H1 (cell line): ENCODE measurements at regions not wholly inside any gene's neighbourhood (a gene's known extent, or its start where the extent isn't known, plus 50 kb on each side); places are given as distances from the start of the nearest gene placed in this dataset.

Source experiments
- ASH2L ChIP-seq: fragments of 200-600, 300-600 bp; sonication (generic); IDR thresholded peaks from one replicate; pipeline ENCODE4 v1.7.1; 2017; ENCODE audit warnings: low read length
- BRCA1 ChIP-seq: IDR thresholded peaks from 2 replicates; pipeline ENCODE4 v1.6.1; 2012; ENCODE audit warnings: low read depth, low read length, improper control_type of control experiment
- CBX8 ChIP-seq: fragments of 300-800, 300-1000 bp; sonication (generic); IDR thresholded peaks from 2 replicates; pipeline ENCODE4 v1.7.1; 2016; ENCODE audit warnings: low read depth, low read length, borderline replicate concordance

- TF ChIP-seq CBX8, result no peak
- no peak for TF ChIP-seq ASH2L
- no peak for TF ChIP-seq BRCA1
These were observed 799.0 kb downstream of the DCDC2C start (continued) for GRCh38 chr2:4502230-4502843.
